SK-N-SH (cell line): ENCODE measurements at regions not wholly inside any gene's neighbourhood (a gene's known extent, or its start where the extent isn't known, plus 50 kb on each side); places are given as distances from the start of the nearest gene placed in this dataset.

Experiments used
- CTCF ChIA-PET: fragments of 300-600, 350-600 bp; formaldehyde crosslinking; extraction: SDS; loops from one replicate; lab custom pipeline; 2021; lab: Yijun Ruan, JAX
- POLR2A ChIA-PET: fragments of 350-600 bp; sonication (Branson Sonifier 250); formaldehyde crosslinking; extraction: SDS; loops from one replicate; lab custom pipeline; 2020; ENCODE audit warnings: antibody characterized with exemption, inconsistent platforms; lab: Yijun Ruan, JAX
- DNase-seq: peaks from one replicate; pipeline ENCODE4 v3.0.0; 2012
- H2AFZ ChIP-seq: fragments of 200-600 bp; sonication (generic); 2 replicates; pipeline ENCODE4 v1.8.1; 2016; ENCODE audit warnings: antibody characterized with exemption, mild to moderate bottlenecking, low read depth
- H3F3A ChIP-seq: fragments of 200-600 bp; sonication (generic); replicated peaks from 2 replicates; pipeline ENCODE3; 2016; ENCODE audit warnings: antibody characterized with exemption, mild to moderate bottlenecking; ENCODE audit not compliant: insufficient read depth
- H3K27ac ChIP-seq, 2 experiments: fragments of 200-500 bp in 1 of 2; fragments of 200-600 bp in 1 of 2; sonication (Bioruptor generic) in 1 of 2; sonication (generic), shearing (Covaris generic) in 1 of 2; 2 replicates each; pipeline versions ENCODE4 v1.5.1 to v1.6.1; 2014 to 2016; ENCODE audit warnings: low read depth in 2 of 2, inconsistent platforms in 1 of 2, low read length in 1 of 2, mild to moderate bottlenecking in 1 of 2, mixed read lengths in 1 of 2
- H3K27me3 ChIP-seq: fragments of 200-600 bp; sonication (generic), shearing (Covaris generic); 2 replicates; pipeline ENCODE4 v1.6.1; 2016; ENCODE audit warnings: mixed run types; ENCODE audit not compliant: insufficient read depth
- H3K36me3 ChIP-seq, 2 experiments: fragments of 200-500 bp in 1 of 2; fragments of 200-600 bp in 1 of 2; sonication (Bioruptor generic) in 1 of 2; sonication (generic) in 1 of 2; replicated peaks in 1 of 2; 2 replicates each; pipeline versions ENCODE3 to v1.5.1; 2014 to 2016; ENCODE audit warnings: low read length in 1 of 2, mild to moderate bottlenecking in 1 of 2; ENCODE audit not compliant: insufficient read depth in 2 of 2, control insufficient read depth in 1 of 2
- H3K4me1 ChIP-seq, 2 experiments: fragments of 200-500 bp in 1 of 2; fragments of 200-600 bp in 1 of 2; sonication (Bioruptor generic) in 1 of 2; sonication (generic), shearing (Covaris generic) in 1 of 2; 2 replicates each; pipeline versions ENCODE4 v1.5.1 to v1.6.1; 2014 to 2016; ENCODE audit warnings: low read depth in 1 of 2, low read length in 1 of 2, mixed run types in 1 of 2; ENCODE audit not compliant: insufficient read depth in 2 of 2, control insufficient read depth in 1 of 2
- H3K4me2 ChIP-seq: fragments of 200-600 bp; sonication (generic), shearing (Covaris generic); 2 replicates; pipeline ENCODE4 v1.6.1; 2017; ENCODE audit warnings: mixed run types
- H3K4me3 ChIP-seq, 2 experiments: fragments of 200-500 bp in 1 of 2; fragments of 200-600 bp in 1 of 2; sonication (Bioruptor generic) in 1 of 2; sonication (generic), shearing (Covaris generic) in 1 of 2; 2 replicates each; pipeline versions ENCODE4 v1.5.1 to v1.8.1; 2014 to 2016; ENCODE audit warnings: low read depth in 2 of 2, inconsistent platforms in 1 of 2, low read length in 1 of 2, mild to moderate bottlenecking in 1 of 2, mixed read lengths in 1 of 2, moderate library complexity in 1 of 2
- H3K79me2 ChIP-seq: fragments of 200-600 bp; sonication (generic); 2 replicates; pipeline ENCODE4 v1.8.1; 2017; ENCODE audit warnings: mild to moderate bottlenecking; ENCODE audit not compliant: insufficient read depth
- H3K9ac ChIP-seq: fragments of 200-600 bp; sonication (generic); 2 replicates; pipeline ENCODE4 v1.6.1; 2017; ENCODE audit warnings: mixed run types
- H3K9me2 ChIP-seq: fragments of 200-600 bp; sonication (generic); 2 replicates; pipeline ENCODE4 v1.6.1; 2017; ENCODE audit warnings: mixed run types
- H3K9me3 ChIP-seq: fragments of 200-600 bp; sonication (generic); 2 replicates; pipeline ENCODE4 v1.6.1; 2017; ENCODE audit warnings: mixed run types, mild to moderate bottlenecking, moderate library complexity
- H4K20me1 ChIP-seq: fragments of 200-600 bp; sonication (generic); 2 replicates; pipeline ENCODE4 v1.6.1; 2017; ENCODE audit warnings: mild to moderate bottlenecking, mixed run types; ENCODE audit not compliant: insufficient read depth
- EP300 ChIP-seq, 2 experiments: IDR thresholded peaks; 2 replicates each; pipeline versions ENCODE4 v1.4.0 to v1.6.1; 2012; ENCODE audit warnings: borderline replicate concordance in 1 of 2, low read depth in 1 of 2, low read length in 1 of 2
- FOSL2 ChIP-seq: IDR thresholded peaks from 2 replicates; pipeline ENCODE4 v1.4.0; 2012; ENCODE audit warnings: low read depth, mild to moderate bottlenecking, moderate library complexity, borderline replicate concordance
- FOXJ3 ChIP-seq: sonication (generic); formaldehyde crosslinking; IDR thresholded peaks from 2 replicates; pipeline ENCODE4 v1.5.1; 2020; ENCODE audit warnings: mild to moderate bottlenecking, missing genetic modification reagents
- FOXM1 ChIP-seq: IDR thresholded peaks from 2 replicates; pipeline ENCODE4 v1.4.0; 2012; ENCODE audit warnings: low read depth, mild to moderate bottlenecking
- GABPA ChIP-seq: IDR thresholded peaks from 2 replicates; pipeline ENCODE4 v1.4.0; 2012; ENCODE audit warnings: low read depth, mild to moderate bottlenecking
- IRF3 ChIP-seq: fragments of 150-350 bp; IDR thresholded peaks from 2 replicates; pipeline ENCODE4 v1.6.1; 2016; ENCODE audit warnings: mild to moderate bottlenecking, low read depth, low read length
- NFIC ChIP-seq: IDR thresholded peaks from 2 replicates; pipeline ENCODE4 v1.4.0; 2012; ENCODE audit warnings: borderline replicate concordance
- POLR2AphosphoS5 ChIP-seq: IDR thresholded peaks from 2 replicates; pipeline ENCODE4 v1.6.1; 2012; ENCODE audit warnings: low read depth, low read length
- RAD21 ChIP-seq: IDR thresholded peaks from 2 replicates; pipeline ENCODE4 v1.6.1; 2012; ENCODE audit warnings: mild to moderate bottlenecking, low read length
- REST ChIP-seq: IDR thresholded peaks from 2 replicates; pipeline ENCODE4 v1.6.1; 2012; ENCODE audit warnings: mild to moderate bottlenecking, low read depth, low read length, moderate library complexity
- RFX5 ChIP-seq: IDR thresholded peaks from 2 replicates; pipeline ENCODE4 v1.6.1; 2012; ENCODE audit warnings: mild to moderate bottlenecking, improper control_type of control experiment, low read length
- SIN3A ChIP-seq: IDR thresholded peaks from 2 replicates; pipeline ENCODE4 v1.6.1; 2012; ENCODE audit warnings: low read depth, mild to moderate bottlenecking, low read length, moderate library complexity, borderline replicate concordance
- TAF1 ChIP-seq: IDR thresholded peaks from 2 replicates; pipeline ENCODE4 v1.6.1; 2012; ENCODE audit warnings: low read depth, mild to moderate bottlenecking, low read length, moderate library complexity, borderline replicate concordance
- TEAD4 ChIP-seq: IDR thresholded peaks from 2 replicates; pipeline ENCODE4 v1.4.0; 2012; ENCODE audit warnings: mild to moderate bottlenecking, borderline replicate concordance; ENCODE audit not compliant: insufficient read depth
- USF1 ChIP-seq: IDR thresholded peaks from 2 replicates; pipeline ENCODE4 v1.4.0; 2012; ENCODE audit warnings: low read depth, borderline replicate concordance
- YY1 ChIP-seq: IDR thresholded peaks from 2 replicates; pipeline ENCODE4 v1.4.0; 2012; ENCODE audit warnings: low read depth, mild to moderate bottlenecking
- WGBS: methylation state at CpG from one replicate; pipeline ENCODE4 v1.1.6; 2017; ENCODE audit warnings: low lambda C conversion rate; 5-methylcytosine and 5-hydroxymethylcytosine counted together
- TF ChIP-seq, protein P1 (sequence below): IDR thresholded peaks from 2 replicates; pipeline ENCODE4 v1.4.0; 2012; ENCODE audit warnings: low read depth, borderline replicate concordance

DNA sequence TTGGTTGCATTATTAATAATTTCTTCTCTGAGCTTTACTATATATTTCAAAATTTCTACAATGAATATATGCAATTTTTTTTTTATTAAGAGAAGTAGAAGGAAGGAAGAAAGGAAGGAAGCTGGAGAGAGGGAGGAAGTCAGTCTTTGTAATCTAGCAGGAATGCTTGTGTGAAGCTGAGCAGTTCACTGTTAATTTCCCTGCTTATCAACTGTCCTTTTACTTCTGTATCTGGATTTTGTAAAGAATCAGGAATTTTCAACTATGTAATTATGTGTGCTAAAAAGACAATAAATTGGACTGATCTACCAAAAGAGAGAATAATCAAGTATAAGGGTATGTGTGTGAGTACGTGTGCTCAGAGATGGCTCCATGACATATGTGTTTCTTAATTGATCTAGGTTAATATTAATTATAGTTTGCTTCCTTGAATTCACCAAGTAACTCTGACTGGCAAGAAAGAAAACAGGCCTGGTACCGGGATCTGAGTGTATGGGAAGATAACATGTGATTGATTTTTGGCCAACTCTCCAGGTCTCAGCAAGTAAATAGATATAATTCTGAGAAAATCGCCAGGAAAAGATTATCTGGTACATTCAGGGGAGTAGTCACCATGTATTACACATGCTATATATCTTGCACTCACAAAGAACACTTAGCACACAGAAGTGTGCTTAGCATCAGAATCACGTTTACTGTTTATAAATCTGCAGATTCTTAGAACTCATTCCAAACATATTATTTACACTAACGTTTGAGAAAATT lies 1758.8 kb upstream of the WWC1 start:
- Histone ChIP-seq H3K4me1 (no peaks in the 10 kb centered on the region; a peak in 1 of 4 replicates), H3K9me3 (no peaks in the 10 kb centered on the region), H2AFZ (no peak overlapping the region), H3K9ac (no peak overlapping the region), H3K27ac (no peak overlapping the region), H3K36me3 (no peaks in the 10 kb centered on the region), H4K20me1 (no peaks in the 10 kb centered on the region), H3K4me2 (no peak overlapping the region), H3F3A (no peaks in the 10 kb centered on the region), H3K9me2 (no peaks in the 10 kb centered on the region), H3K4me3 (no peak overlapping the region), H3K79me2 (no peaks in the 10 kb centered on the region), H3K27me3 (no peaks in the 10 kb centered on the region)
- 35% methylated on average over 5 of the region's 5 CpGs for WGBS
- ChIA-PET POLR2A (no interaction called here), CTCF (no interaction called here)
- no peak for TF ChIP-seq YY1
- DNase-seq, result no peak

DNA sequence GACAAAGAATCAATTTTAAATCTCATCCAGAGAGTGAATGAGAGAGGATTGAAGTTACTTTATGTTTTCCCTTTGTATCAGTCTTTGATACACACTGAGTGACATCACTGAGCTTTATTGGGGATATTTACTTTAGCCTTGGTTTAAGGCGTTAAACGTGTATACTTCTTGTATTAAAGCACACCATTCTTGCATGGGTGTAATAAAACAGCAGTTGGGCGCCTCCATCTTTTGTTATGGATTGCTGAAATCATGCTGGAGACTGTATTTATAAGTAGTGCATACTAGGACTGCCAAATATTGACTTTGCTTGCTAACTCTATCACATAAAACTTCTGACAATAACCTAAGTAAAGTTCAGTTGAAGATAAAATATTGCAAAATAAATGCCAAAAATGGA lies 1755.8 kb upstream of the WWC1 start:
- no peaks in the 10 kb centered on the region for H3K36me3 ChIP-seq
- no peak for DNase-seq
- no peaks in the 10 kb centered on the region for H4K20me1 ChIP-seq
- H3K79me2 ChIP-seq, result no peaks in the 10 kb centered on the region
- H3K4me3 ChIP-seq, result no peak overlapping the region
- H3F3A ChIP-seq, result no peaks in the 10 kb centered on the region
- CTCF ChIA-PET, result no interaction called here
- H3K4me1 ChIP-seq, result no peaks in the 10 kb centered on the region
- no peak overlapping the region for H3K9ac ChIP-seq
- H3K9me2 ChIP-seq, result no peaks in the 10 kb centered on the region
- H3K9me3 ChIP-seq, result no peaks in the 10 kb centered on the region
- no peaks in the 10 kb centered on the region for H3K27me3 ChIP-seq
- no peak overlapping the region for H3K27ac ChIP-seq
- H2AFZ ChIP-seq, result no peak overlapping the region
- no peak overlapping the region for H3K4me2 ChIP-seq
- 25% methylated on average over 3 of the region's 3 CpGs for WGBS
- POLR2A ChIA-PET, result no interaction called here
- TF ChIP-seq RAD21 (no peak), NFIC (no peak), GABPA (no peak), FOXM1 (no peak), SIN3A (no peak), EP300 (IDR thresholded peaks at IDR 0.05; ENCODE audit: borderline replicate concordance in 1 of 2, low read depth in 1 of 2, low read length in 1 of 2) (no peak), IRF3 (no peak), FOSL2 (no peak), TAF1 (no peak), TEAD4 (no peak), FOXJ3 (no peak), YY1 (no peak), REST (no peak), RFX5 (no peak), POLR2AphosphoS5 (no peak), USF1 (no peak)
- TF ChIP-seq, protein P1, sequence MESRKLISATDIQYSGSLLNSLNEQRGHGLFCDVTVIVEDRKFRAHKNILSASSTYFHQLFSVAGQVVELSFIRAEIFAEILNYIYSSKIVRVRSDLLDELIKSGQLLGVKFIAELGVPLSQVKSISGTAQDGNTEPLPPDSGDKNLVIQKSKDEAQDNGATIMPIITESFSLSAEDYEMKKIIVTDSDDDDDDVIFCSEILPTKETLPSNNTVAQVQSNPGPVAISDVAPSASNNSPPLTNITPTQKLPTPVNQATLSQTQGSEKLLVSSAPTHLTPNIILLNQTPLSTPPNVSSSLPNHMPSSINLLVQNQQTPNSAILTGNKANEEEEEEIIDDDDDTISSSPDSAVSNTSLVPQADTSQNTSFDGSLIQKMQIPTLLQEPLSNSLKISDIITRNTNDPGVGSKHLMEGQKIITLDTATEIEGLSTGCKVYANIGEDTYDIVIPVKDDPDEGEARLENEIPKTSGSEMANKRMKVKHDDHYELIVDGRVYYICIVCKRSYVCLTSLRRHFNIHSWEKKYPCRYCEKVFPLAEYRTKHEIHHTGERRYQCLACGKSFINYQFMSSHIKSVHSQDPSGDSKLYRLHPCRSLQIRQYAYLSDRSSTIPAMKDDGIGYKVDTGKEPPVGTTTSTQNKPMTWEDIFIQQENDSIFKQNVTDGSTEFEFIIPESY, result no peak
